Stimulated activated CD8-positive, alpha-beta memory T cell treated with anti-CD3 and anti-CD28 coated beads, Interleukin-7, amount 100 ng/mL, for 24 hours (primary cell): ENCODE measurements at regions not wholly inside any gene's neighbourhood (a gene's known extent, or its start where the extent isn't known, plus 50 kb on each side); places are given as distances from the start of the nearest gene placed in this dataset.

Experiments used
- DNase-seq: peaks from one replicate; pipeline ENCODE4 v3.0.0-alpha.2; 2020; ENCODE audit warnings: low read depth

DNA sequence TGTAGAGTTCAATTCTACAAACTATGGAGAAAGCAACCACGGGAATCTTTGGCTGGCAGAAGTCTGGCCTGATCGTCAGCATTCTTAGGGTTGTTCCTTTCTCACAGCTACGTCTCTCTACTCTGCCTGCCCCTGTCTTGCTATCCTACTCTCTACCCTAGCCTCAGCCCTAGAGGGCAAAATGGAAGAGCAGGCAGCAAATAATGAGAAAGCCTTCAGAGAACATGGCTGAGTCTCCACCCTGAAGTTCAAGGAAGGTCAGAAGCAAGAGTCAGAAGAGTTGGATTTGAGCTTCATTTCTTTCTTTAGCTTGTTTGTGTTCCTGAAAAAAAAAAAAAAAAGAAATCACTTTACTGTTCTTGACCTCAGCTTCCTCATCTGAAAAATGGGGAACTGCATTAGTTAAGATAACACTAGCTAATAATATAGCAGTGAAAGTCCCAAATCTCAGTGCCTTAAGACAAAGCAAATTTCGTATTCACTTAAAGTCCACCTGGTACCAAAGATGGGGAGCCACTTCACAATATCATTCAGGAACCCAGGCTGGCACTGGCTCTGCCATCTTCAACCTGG, 50.2 kb upstream of the CCND2 start:
- DNase-seq = no peak

GRCh38 chr12:4221258-4221620, 52.3 kb upstream of the CCND2 start:
- DNase-seq = no peak

- DNase-seq = no peak
These were observed 52.9 kb upstream of the CCND2 start for GRCh38 chr12:4220536-4221257.

DNA sequence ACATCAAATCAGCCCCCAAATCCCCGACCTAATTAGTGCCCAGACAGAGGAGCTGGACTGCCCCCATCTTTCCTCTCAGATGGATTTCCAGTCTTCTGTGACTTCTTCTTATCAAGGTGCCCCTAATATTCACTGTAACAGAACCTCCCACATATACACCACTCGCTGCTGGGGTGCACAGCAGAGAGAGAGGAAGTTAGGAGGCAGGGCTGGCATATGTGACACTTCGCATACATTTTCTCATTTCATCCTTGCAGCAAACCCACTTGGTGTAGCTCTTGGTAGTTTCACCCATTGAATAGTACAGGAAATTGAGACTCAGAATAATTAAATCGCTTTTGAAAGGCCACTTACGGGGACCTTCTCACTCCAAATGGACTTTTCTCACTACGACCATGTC, 56.5 kb upstream of the CCND2 start:
- DNase-seq = no peak

- no peak for DNase-seq
These were observed 57.2 kb upstream of the CCND2 start for GRCh38 chr12:4216187-4216927.

DNA sequence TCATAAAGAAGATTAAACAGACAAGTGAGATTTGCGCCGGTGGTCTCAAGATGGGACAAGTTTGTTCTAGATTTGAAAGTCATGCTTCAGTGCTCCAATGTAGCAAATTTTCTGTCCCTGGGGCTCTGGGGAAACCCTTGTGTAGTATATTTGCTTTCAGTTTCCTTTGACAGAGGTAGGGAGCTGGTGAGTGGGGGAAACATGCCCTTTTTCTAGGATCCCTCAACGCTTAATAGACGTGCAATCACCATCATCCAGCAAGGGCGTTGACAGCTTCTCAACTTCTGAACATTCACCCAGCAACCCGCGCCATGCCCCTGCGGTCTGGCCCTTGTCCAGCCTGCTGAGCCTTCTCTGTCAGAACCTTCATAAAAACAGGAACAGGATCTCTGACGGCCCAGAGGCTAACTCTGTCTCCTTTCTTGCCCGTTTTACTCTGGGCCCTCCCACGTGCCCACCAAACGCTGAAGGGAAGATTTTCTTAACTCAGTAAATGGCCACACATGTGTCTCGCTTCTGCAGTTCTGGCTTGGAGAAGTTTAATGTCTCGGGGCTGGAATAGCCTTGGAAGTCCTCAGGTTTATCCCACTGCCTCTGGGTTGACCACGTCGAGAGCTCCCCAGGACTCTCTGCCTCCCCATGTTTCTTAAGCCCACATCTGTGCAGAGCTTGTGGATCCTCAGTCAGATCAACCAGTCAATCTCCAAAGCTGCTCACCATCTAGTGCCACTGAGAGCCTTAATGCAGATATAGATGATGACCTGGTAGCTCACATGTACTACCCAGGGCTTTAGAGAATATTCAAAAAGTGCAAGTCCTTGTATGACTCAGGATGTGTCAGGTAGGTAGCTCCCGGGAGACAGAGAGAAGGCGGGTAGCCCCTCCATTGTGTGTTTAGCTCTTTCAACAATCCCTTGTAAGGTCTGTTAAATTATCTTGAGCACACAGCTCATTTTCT, 58.1 kb upstream of the CCND2 start:
- DNase-seq = no peak

GRCh38 chr12:4214877-4215228, 58.7 kb upstream of the CCND2 start:
- DNase-seq = no peak

GRCh38 chr12:4213471-4213870, 60.1 kb upstream of the CCND2 start:
- DNase-seq = no peak

- no peak for DNase-seq
These were observed 60.7 kb upstream of the CCND2 start for GRCh38 chr12:4212845-4213244.

DNA sequence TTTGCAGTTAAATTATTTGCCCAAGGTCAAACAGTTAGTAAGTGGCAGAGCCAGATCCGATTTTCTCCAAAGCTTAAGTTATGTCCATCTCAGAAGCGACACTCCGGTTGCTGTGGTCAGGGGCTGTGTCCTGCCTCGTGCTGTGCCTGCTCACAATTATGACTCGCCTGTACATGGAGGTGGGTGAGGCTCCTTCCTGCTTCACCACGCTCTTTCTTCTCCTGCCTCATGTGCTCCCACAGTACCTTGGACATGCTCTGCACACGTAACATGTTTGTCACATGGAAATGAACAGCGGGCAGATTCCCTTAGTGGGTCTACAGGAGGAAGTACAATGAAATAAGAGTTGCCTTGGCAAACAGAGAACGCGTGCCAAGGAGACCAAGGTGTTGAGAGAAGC, 62.2 kb upstream of the CCND2 start:
- DNase-seq = no peak

DNA sequence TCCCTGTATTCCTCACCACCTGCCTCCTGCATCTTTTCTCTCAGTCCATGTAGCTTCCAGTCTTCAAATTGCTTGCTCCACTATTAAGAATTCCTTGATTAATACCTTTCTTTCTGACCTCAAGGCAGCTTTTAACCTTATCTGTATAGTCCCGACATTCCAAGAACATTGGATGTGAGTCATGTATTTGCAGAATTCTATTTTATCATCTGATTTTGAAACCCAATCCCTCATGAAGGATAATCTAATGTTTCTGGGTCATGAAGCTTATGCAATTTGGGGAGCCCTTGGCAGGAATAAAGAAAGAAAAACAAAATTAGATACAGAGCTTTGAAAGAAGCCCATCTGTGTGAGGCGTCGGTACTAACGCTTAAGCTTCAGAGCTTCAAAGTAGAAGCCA, 63.4 kb upstream of the CCND2 start:
- no peak for DNase-seq

- DNase-seq = no peak
These were observed 67.1 kb upstream of the CCND2 start for GRCh38 chr12:4206470-4206869.

DNA sequence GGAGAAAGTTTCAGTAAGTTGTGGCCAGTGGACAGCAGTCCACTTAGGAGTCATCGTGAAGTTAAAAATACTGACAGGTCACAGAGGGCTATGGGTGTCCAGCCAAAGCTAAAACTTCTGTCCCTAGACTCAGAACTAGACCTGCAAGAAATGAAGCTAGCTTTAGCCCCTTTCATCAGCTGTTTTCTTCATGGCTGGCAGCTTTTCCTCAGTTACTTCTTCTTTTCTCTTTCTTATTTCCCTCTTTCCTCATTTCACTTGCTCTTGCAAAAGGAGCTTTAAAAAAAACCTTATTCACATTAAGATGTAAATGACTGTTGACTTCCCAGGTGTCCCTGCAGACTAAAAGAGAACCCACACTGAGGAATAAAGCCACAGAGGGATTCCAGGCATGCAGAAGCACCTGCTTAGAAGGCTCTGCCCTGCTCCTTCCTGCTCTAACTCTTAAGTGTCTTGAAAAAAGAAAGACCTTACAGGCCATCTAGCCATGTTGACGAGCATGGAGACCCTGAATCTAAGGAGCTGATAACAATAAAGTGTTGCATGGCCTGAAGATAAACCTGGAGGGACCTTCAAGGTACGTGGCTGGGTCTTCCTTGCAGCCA, 69.7 kb upstream of the CCND2 start:
- no peak for DNase-seq

DNA sequence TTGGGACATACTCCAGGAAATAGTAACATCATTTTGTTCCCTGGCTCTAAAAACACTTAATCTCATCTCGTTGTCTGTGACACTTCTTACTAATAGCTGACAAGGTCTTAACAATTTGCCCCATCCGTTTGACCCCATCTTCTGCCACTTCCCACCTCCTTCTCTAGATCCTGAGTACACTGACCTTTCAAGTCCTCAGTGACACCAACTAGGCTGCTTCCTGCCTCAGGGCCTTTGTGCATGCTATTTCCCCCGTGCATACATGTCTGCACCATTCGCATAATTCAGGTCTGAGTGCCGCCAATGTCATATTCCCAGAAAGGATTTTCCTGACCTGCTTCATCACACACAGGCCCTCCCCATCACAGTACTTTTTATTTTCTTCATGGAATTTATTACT, 70.6 kb upstream of the CCND2 start:
- DNase-seq = no peak

DNA sequence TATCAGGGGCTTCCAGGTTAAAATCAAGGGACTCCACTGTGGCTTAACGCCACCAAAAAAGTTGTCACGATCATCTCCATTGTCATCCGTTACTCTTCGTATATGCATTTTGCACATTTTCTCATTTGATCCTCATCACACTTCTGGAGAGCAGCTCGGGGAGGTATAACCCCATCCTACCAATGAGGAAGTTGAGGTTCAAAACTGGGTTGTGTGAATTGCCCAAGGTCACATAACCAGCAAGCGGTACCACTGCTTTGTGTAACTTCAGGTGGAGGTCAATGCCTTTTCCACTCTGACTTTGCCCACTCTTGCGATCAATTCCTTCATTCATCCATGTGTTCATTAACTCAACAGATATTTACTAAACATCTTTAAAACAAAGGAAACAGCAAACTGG, 71.1 kb upstream of the CCND2 start:
- no peak for DNase-seq

DNA sequence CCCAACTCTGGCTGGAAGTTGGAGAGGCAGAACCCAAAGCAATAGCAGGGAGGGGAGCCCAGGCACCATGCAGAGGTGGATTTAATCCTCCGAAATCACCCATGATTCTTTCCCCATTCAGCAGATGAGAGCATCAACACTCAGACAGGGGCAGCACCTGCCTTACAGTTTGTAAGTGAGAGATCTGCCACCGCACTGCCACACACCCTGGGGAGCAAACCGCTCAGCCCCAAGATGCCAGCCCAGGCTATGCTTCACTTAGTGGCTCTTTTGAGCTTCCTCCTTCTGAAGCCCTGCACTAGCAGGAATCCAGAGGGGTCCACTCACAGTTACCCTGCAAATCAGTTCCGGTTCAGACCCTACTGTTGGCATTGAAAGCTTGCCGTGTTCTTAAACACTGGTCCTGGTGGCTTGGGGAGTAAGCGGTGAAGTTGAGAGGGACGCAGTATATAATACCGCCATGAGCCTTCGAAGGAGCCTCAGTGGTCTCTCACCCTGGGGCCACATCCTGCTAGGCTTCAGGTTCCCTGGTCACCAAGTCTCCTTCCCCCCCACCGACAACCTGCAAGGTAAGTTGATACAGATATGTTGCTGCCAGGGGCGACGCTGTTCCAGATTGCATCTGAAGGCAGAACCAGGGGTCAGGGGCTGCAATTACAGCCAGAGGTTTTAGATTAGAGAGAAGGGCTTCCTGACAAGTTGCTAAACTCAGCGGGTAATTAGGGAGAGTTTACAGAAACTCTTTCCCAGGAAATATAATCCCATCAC, 72.0 kb upstream of the CCND2 start:
- DNase-seq = no peak

DNA sequence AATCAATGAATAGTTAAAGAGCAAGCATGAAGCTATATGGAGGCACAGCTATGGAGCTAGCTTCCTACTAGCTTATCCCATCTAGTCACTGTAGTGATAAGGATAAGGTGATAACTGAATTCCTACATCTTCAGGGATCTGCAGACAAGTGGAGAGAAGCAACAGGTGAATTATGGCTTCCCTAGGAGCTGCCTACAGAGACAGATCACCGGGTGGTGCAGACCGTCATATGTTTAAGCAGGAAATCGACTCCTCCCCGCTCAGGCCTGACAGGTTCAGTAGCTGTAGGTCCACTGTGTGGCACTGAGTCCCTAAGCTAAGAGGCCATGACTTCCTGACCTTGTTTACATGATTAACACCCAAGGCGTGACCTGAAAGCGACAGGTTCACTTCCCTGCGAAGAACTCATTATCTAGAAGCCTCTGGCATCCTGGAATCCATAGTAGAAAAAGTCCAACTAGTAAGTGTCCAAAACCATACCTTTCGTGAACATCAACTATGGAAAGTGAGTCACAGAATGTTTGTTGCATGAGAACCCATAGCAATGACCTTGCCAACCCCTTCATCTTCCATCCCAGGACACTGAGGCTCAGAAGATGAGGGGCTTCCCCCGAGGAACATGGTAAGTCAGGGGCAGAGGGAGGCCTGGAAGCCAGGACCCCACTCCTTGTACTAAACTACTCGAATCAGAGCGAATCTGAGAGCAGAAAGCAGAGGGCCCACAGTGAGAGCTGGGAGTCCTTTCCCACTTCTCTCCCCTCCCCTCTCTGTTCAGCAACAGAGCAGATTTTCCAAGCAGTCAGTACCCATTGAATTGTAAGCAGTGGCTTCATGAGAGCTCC, 75.4 kb upstream of the CCND2 start:
- no peak for DNase-seq

DNA sequence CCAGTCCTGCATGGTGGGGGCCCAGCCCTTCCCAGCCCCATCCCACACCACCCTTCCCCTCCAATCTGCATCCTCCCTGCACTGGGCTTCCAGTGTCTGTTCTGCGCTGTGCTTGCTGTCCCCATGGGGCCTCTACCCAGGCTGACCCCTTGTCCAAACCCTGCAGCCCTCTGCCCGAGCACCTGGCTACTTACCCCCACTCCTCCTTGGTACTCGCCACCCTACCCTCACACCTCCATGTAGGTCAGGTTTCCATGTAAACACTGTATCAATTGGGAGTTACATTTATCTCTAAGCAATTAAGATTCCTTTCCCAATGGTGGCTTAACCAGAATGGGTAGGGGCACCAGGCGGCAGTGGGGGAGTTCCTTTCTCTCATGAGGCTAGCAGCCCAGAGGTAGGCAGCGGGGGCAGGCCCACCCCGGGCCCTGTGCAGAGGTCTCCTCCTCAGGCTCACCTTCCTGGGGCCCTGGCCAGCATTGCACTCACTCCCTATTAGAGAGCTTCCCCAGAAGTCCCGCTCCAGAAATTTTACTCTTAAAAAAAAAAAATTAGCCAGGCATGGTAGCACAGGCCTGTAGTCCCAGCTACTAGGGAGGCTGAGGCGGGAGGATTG, 76.6 kb upstream of the CCND2 start:
- no peak for DNase-seq

GRCh38 chr12:4194668-4195067, 78.9 kb upstream of the CCND2 start:
- DNase-seq = no peak

GRCh38 chr12:4193821-4194220, 79.7 kb upstream of the CCND2 start:
- no peak for DNase-seq
